Nephron (organoid): ENCODE measurements at regions not wholly inside any gene's neighbourhood (a gene's known extent, or its start where the extent isn't known, plus 50 kb on each side); places are given as distances from the start of the nearest gene placed in this dataset.

ENCODE experiments used
- H3K27ac Mint-ChIP-seq, 3 experiments: 2 replicates each; pipeline ENCODE4 v1.8.0; 2020; ENCODE audit warnings: mixed read lengths in 3 of 3, mild to moderate bottlenecking in 2 of 3, moderate library complexity in 1 of 3
- H3K27me3 Mint-ChIP-seq: 2 replicates; pipeline ENCODE4 v1.8.0; 2021; ENCODE audit warnings: low read depth, mild to moderate bottlenecking, moderate library complexity, mixed read lengths
- H3K36me3 Mint-ChIP-seq: 2 replicates; pipeline ENCODE4 v1.8.0; 2020; ENCODE audit warnings: low read depth, mixed read lengths
- H3K4me1 Mint-ChIP-seq: 2 replicates; pipeline ENCODE4 v1.8.0; 2020; ENCODE audit warnings: mixed read lengths
- H3K4me3 Mint-ChIP-seq, 3 experiments: 2 replicates each; pipeline ENCODE4 v1.8.0; 2020; ENCODE audit warnings: mild to moderate bottlenecking in 3 of 3, mixed read lengths in 3 of 3, moderate library complexity in 2 of 3
- H3K9me3 Mint-ChIP-seq: 2 replicates; pipeline ENCODE4 v1.8.0; 2020; ENCODE audit warnings: mixed read lengths
- TF ChIP-seq, protein P1 (sequence below), 3 experiments: fragments of 200-600 bp; sonication (generic); IDR thresholded peaks; one replicate each; pipeline ENCODE4 v1.5.0; 2021; ENCODE audit warnings: antibody characterized with exemption in 3 of 3; ENCODE audit not compliant: unreplicated experiment in 3 of 3

DNA sequence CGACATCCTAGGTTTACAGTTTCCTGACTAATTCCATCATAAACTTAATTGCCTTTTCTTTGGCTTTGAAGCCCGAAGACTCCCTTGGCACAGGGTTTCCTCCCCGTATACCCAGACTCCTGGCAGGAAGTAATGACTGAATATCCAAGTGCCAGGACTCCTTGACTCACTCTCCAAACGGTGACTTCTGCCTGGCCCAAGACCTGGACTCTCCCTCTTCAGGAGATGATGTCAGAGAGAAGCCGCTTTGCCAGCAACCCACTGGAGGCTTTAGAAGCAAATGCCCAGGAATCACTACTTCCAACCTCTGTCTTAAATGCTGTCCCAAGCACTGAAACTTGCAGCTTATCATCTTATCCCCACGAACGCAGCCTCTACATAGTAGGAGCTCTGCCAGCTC, 146.5 kb downstream of the RGS9 start:
- peaks cover 3% of the 10 kb centered on the region for H3K4me1 Mint-ChIP-seq
- no peak overlapping the region for H3K27ac Mint-ChIP-seq
- no peak overlapping the region for H3K4me3 Mint-ChIP-seq
- H3K27me3 Mint-ChIP-seq = no peaks in the 10 kb centered on the region
- peaks cover 19% of the 10 kb centered on the region for H3K9me3 Mint-ChIP-seq
- TF ChIP-seq, protein P1, sequence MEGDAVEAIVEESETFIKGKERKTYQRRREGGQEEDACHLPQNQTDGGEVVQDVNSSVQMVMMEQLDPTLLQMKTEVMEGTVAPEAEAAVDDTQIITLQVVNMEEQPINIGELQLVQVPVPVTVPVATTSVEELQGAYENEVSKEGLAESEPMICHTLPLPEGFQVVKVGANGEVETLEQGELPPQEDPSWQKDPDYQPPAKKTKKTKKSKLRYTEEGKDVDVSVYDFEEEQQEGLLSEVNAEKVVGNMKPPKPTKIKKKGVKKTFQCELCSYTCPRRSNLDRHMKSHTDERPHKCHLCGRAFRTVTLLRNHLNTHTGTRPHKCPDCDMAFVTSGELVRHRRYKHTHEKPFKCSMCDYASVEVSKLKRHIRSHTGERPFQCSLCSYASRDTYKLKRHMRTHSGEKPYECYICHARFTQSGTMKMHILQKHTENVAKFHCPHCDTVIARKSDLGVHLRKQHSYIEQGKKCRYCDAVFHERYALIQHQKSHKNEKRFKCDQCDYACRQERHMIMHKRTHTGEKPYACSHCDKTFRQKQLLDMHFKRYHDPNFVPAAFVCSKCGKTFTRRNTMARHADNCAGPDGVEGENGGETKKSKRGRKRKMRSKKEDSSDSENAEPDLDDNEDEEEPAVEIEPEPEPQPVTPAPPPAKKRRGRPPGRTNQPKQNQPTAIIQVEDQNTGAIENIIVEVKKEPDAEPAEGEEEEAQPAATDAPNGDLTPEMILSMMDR (IDR thresholded peaks at IDR 0.05; ENCODE audit: unreplicated experiment in 3 of 3) = no peak
- no peaks in the 10 kb centered on the region for H3K36me3 Mint-ChIP-seq

DNA sequence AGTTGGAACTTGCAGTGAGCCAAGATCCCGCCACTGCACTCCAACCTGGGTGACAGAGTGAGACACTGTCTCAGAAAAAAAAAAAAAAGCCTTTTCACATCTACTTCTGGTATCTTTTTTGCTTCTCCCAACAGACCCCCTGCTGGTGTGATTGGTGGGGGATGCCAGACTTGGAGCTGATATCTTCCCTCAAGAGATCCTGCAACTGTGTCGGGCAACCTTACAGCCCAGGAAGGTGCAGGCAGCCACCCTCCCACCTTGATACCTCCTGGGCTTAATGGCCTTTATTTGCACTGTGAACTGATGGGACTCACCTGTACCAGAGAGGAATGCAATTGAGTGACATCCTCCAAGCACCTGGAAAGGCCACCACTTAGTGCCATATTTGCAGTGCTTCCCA, 142.3 kb downstream of the RGS9 start:
- Mint-ChIP-seq H3K9me3 (peaks cover 10% of the 10 kb centered on the region), H3K27me3 (peaks cover 10% of the 10 kb centered on the region), H3K36me3 (no peaks in the 10 kb centered on the region), H3K4me3 (no peak overlapping the region), H3K27ac (no peak overlapping the region), H3K4me1 (peaks cover 10% of the 10 kb centered on the region)
- TF ChIP-seq, protein P1 (IDR thresholded peaks at IDR 0.05; ENCODE audit: unreplicated experiment in 3 of 3) = no peak

- no peak overlapping the region for H3K27ac Mint-ChIP-seq
- no peak overlapping the region for H3K4me3 Mint-ChIP-seq
- TF ChIP-seq, protein P1 (IDR thresholded peaks at IDR 0.05; ENCODE audit: unreplicated experiment in 3 of 3) = no peak
- H3K9me3 Mint-ChIP-seq = peaks cover 8% of the 10 kb centered on the region
- H3K4me1 Mint-ChIP-seq = peaks cover 10% of the 10 kb centered on the region
- peaks cover 10% of the 10 kb centered on the region for H3K27me3 Mint-ChIP-seq
- no peaks in the 10 kb centered on the region for H3K36me3 Mint-ChIP-seq
These were observed 141.6 kb downstream of the RGS9 start for GRCh38 chr17:65278820-65279184.

DNA sequence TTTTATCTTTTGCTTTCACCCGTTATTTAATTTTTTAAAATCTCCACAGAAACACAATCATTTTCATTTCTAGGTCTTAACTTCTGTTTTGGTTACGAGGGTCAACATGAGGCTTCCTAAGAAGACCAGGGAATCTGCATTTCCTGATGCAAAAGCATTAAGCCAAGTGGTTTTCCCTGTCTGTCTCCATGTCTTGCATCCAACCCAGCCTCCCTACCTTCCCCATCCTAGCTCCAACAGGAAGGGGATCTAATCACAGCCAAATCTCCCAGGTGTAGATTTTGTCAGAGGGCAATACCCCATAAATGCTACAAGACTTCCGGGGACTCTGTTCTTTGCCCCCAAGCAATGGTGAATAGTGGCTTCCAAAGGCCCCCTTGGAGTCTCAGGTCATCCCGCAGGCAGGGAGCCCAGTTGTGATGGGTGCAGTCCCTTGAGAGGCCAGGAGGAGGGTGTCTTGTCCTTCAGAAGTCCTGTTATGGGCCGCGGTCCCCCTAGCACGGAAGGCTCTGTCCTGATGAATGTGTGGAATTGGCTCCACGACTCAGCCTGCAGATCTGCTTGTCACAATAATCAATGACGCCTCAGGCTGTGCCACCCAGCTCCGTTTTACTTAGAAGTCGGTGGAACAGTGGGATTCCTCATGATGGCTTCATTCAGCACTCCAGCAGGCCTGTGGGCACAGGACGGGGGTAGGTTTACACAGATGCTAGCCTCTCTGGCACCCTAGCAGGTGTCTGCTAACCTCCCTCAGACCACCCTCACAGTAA, 141.1 kb downstream of the RGS9 start:
- TF ChIP-seq, protein P1 (IDR thresholded peaks at IDR 0.05; ENCODE audit: unreplicated experiment in 3 of 3) = peak; percentile 66 to 76 (median 75)
- Mint-ChIP-seq H3K27me3 (peaks cover 10% of the 10 kb centered on the region), H3K4me1 (peaks cover 10% of the 10 kb centered on the region), H3K36me3 (no peaks in the 10 kb centered on the region), H3K4me3 (no peak overlapping the region), H3K9me3 (peaks cover 6% of the 10 kb centered on the region), H3K27ac (no peak overlapping the region)

- Mint-ChIP-seq H3K4me1 (peaks cover 10% of the 10 kb centered on the region), H3K27me3 (peaks cover 10% of the 10 kb centered on the region), H3K27ac (no peak overlapping the region), H3K9me3 (peaks cover 3% of the 10 kb centered on the region), H3K4me3 (no peak overlapping the region), H3K36me3 (no peaks in the 10 kb centered on the region)
- TF ChIP-seq, protein P1 (IDR thresholded peaks at IDR 0.05; ENCODE audit: unreplicated experiment in 3 of 3) = no peak
These were observed 140.4 kb downstream of the RGS9 start for GRCh38 chr17:65277576-65277975.
